HG03378 (cell line): ENCODE measurements at regions not wholly inside any gene's neighbourhood (a gene's known extent, or its start where the extent isn't known, plus 50 kb on each side); places are given as distances from the start of the nearest gene placed in this dataset.

Experiments
- ATAC-seq: cut with Tn5 transposase; IDR thresholded peaks from one replicate; pipeline ENCODE4 v1.9.1; 2021; ENCODE audit warnings: mild to moderate bottlenecking, moderate library complexity; ENCODE audit not compliant: unreplicated experiment

- ATAC-seq, result no peak
These were observed 197.0 kb upstream of the DMAC1 start for GRCh38 chr9:7996558-7996957.

GRCh38 chr9:7988644-7989280 lies 189.2 kb upstream of the DMAC1 start:
- ATAC-seq, result no peak

GRCh38 chr9:7984692-7985091 lies 185.1 kb upstream of the DMAC1 start:
- ATAC-seq, result no peak

GRCh38 chr9:7984203-7984602 lies 184.6 kb upstream of the DMAC1 start:
- no peak for ATAC-seq

- no peak for ATAC-seq
These were observed 183.9 kb upstream of the DMAC1 start for GRCh38 chr9:7983490-7983889.

- ATAC-seq, result no peak
These were observed 183.3 kb upstream of the DMAC1 start for GRCh38 chr9:7982907-7983306.

- ATAC-seq, result peak; percentile 14
These were observed 181.2 kb upstream of the DMAC1 start for GRCh38 chr9:7980691-7981289.

GRCh38 chr9:7980041-7980440 lies 180.5 kb upstream of the DMAC1 start:
- no peak for ATAC-seq

GRCh38 chr9:7979611-7980010 lies 180.0 kb upstream of the DMAC1 start:
- no peak for ATAC-seq

- ATAC-seq, result no peak
These were observed 178.0 kb upstream of the DMAC1 start for GRCh38 chr9:7977586-7977985.

GRCh38 chr9:7976856-7977255 lies 177.3 kb upstream of the DMAC1 start:
- ATAC-seq, result no peak

GRCh38 chr9:7976167-7976755 lies 176.7 kb upstream of the DMAC1 start:
- peak; percentile 98 for ATAC-seq

- ATAC-seq, result no peak
These were observed 175.8 kb upstream of the DMAC1 start for GRCh38 chr9:7975336-7975735.

- ATAC-seq, result peak; percentile 30
These were observed 174.9 kb upstream of the DMAC1 start for GRCh38 chr9:7974335-7974960.

- ATAC-seq, result no peak
These were observed 173.5 kb upstream of the DMAC1 start for GRCh38 chr9:7973123-7973522.

- ATAC-seq, result no peak
These were observed 171.2 kb upstream of the DMAC1 start for GRCh38 chr9:7970681-7971330.

GRCh38 chr9:7968687-7969086 lies 169.1 kb upstream of the DMAC1 start:
- no peak for ATAC-seq

GRCh38 chr9:7967851-7968250 lies 168.3 kb upstream of the DMAC1 start:
- ATAC-seq, result no peak

GRCh38 chr9:7967093-7967827 lies 167.7 kb upstream of the DMAC1 start:
- no peak for ATAC-seq

- ATAC-seq, result no peak
These were observed 165.5 kb upstream of the DMAC1 start for GRCh38 chr9:7965063-7965462.

- no peak for ATAC-seq
These were observed 163.4 kb upstream of the DMAC1 start for GRCh38 chr9:7963026-7963425.
